Thoracic aorta (tissue), 2 donors: ENCODE measurements at regions not wholly inside any gene's neighbourhood (a gene's known extent, or its start where the extent isn't known, plus 50 kb on each side); places are given as distances from the start of the nearest gene placed in this dataset.

Source experiments
- ATAC-seq: fragments of 150-250 bp; one replicate; pipeline ENCODE4 v1.8.0; 2017; ENCODE audit warnings: low read depth; ENCODE audit not compliant: insufficient number of reproducible peaks, low FRiP score
- DNase-seq: peaks from one replicate; pipeline ENCODE4 v3.0.0-alpha.2; 2020; ENCODE audit warnings: low spot score
- H3K27ac ChIP-seq, 2 donors: fragments of 200-600 bp; sonication (generic); 1 replicate in 1 of 2; 2 replicates in 1 of 2; pipeline ENCODE4 v1.5.1; 2016; ENCODE audit warnings: mild to moderate bottlenecking in 2 of 2, moderate library complexity in 2 of 2
- H3K27me3 ChIP-seq: fragments of 200-600 bp; sonication (generic); replicated peaks from 2 replicates; pipeline ENCODE4 v1.6.0; 2016; ENCODE audit warnings: mild to moderate bottlenecking; ENCODE audit not compliant: insufficient read depth
- H3K36me3 ChIP-seq: fragments of 200-600 bp; sonication (generic); one replicate; pipeline ENCODE4 v1.5.1; 2016
- H3K4me1 ChIP-seq, 2 donors: fragments of 200-600 bp; sonication (generic); 1 replicate in 1 of 2; 2 replicates in 1 of 2; pipeline versions ENCODE4 v1.5.1 to v1.6.0; 2016; ENCODE audit warnings: low read depth in 2 of 2, mild to moderate bottlenecking in 1 of 2; ENCODE audit not compliant: control insufficient read depth in 1 of 2
- H3K4me3 ChIP-seq: fragments of 200-600 bp; sonication (generic); 2 replicates; pipeline ENCODE4 v1.5.1; 2016; ENCODE audit warnings: mild to moderate bottlenecking
- H3K9me3 ChIP-seq: fragments of 200-600 bp; sonication (generic); 2 replicates; pipeline ENCODE4 v1.5.1; 2016
- CTCF ChIP-seq: fragments of 200-600 bp; sonication (generic); IDR thresholded peaks from one replicate; pipeline ENCODE4 v1.5.1; 2019; ENCODE audit warnings: antibody characterized with exemption

- H3K9me3 ChIP-seq, result no peaks in the 10 kb centered on the region
- no peak overlapping the region for H3K27ac ChIP-seq
- DNase-seq, result no peak
- no peak overlapping the region for H3K4me3 ChIP-seq
- H3K4me1 ChIP-seq, result no peaks in the 10 kb centered on the region
- ATAC-seq, result no peak
- TF ChIP-seq CTCF, result no peak
- no peaks in the 10 kb centered on the region for H3K36me3 ChIP-seq
- H3K27me3 ChIP-seq, result no peaks in the 10 kb centered on the region
These were observed 739.9 kb upstream of the PRR20A start for GRCh38 chr13:56400774-56401173.

DNA sequence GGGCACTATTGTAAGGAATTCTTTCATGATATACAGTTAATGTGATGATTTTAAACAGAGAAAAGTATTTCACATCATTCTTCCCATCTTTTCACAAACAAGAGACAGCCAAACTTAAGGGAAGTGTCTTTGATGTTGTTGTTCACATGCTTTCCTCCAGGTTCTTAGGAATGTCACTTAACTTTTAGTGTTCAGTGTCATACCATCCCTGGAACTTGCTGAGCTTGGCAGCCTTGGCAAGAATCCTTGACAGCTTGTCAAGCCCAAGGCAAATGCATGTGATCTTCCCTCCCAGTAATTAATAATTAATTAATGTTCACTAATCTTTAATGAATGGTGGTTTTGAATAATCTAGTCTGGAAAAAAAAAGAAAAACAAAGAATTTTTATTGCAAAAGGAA lies 727.9 kb upstream of the PRR20A start:
- ATAC-seq, result no peak
- H3K4me3 ChIP-seq, result no peak overlapping the region
- H3K36me3 ChIP-seq, result no peaks in the 10 kb centered on the region
- no peaks in the 10 kb centered on the region for H3K9me3 ChIP-seq
- H3K27ac ChIP-seq, result no peak overlapping the region
- DNase-seq, result no peak
- TF ChIP-seq CTCF, result no peak
- H3K4me1 ChIP-seq, result no peaks in the 10 kb centered on the region
- no peaks in the 10 kb centered on the region for H3K27me3 ChIP-seq

DNA sequence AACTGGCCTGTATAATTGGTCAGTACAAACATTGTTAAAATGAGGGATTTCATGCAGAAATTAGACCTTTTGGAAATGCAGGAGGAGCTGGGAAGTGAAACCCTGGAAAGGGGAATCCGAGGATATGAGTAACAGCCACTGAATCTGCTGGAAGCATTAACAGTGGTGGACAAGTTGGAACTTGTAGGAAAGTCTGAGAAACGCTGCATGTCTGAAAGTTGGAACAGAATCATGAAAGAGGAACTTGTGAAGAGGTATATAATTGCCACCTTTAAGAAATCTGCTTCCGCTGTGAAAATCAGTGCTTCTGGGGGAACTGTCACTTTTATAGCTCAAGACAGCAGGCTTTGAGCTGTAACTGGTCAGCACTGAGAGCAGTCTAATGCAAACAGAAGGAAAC lies 716.5 kb upstream of the PRR20A start:
- no peak overlapping the region for H3K27ac ChIP-seq
- no peaks in the 10 kb centered on the region for H3K9me3 ChIP-seq
- DNase-seq (no peak), ATAC-seq (no peak)
- no peaks in the 10 kb centered on the region for H3K36me3 ChIP-seq
- no peak overlapping the region for H3K4me3 ChIP-seq
- H3K4me1 ChIP-seq, result no peaks in the 10 kb centered on the region
- TF ChIP-seq CTCF, result no peak
- no peaks in the 10 kb centered on the region for H3K27me3 ChIP-seq

DNA sequence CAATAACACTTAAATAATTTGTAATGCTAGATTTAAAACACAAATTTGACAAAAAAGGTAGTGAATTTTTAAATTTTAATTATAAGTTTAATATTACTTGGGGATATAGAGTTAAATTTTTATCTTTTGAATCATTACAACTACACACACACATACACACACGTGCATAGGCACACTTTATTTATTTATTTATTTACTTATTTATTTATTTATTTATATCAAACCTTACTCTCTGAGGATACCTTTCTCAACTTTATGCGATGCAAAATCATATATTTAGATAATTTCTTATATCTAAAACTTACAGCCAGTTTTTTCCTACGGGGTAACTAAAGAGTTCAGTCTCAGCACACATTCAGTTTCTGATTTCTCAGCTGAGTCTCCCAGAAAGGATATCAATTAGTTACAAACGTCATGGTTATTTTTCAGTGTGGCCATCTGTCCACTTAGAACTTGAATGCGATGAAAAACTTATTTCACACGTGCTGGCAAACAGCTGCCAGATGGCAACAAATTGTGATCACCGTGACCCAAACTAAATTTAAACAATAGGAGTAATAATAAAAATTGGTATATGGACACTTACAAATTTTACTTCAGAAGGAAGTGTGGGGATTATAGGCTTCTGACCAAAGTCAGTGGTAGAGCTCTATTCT lies 683.1 kb upstream of the PRR20A start:
- Histone ChIP-seq H3K9me3 (no peaks in the 10 kb centered on the region), H3K27me3 (no peaks in the 10 kb centered on the region), H3K4me3 (no peak overlapping the region), H3K27ac (no peak overlapping the region), H3K36me3 (no peaks in the 10 kb centered on the region), H3K4me1 (no peaks in the 10 kb centered on the region)
- no peak for ATAC-seq
- no peak for TF ChIP-seq CTCF
- no peak for DNase-seq

GRCh38 chr13:56459286-56459685 lies 681.4 kb upstream of the PRR20A start:
- TF ChIP-seq CTCF, result no peak
- no peak overlapping the region for H3K27ac ChIP-seq
- H3K4me1 ChIP-seq, result no peaks in the 10 kb centered on the region
- DNase-seq, result no peak
- no peaks in the 10 kb centered on the region for H3K9me3 ChIP-seq
- H3K36me3 ChIP-seq, result no peaks in the 10 kb centered on the region
- ATAC-seq, result no peak
- H3K27me3 ChIP-seq, result no peaks in the 10 kb centered on the region
- H3K4me3 ChIP-seq, result no peak overlapping the region
